ENCODE measurements at regions not wholly inside any gene's neighbourhood (a gene's known extent, or its start where the extent isn't known, plus 50 kb on each side); places are given as distances from the start of the nearest gene placed in this dataset.

DNA sequence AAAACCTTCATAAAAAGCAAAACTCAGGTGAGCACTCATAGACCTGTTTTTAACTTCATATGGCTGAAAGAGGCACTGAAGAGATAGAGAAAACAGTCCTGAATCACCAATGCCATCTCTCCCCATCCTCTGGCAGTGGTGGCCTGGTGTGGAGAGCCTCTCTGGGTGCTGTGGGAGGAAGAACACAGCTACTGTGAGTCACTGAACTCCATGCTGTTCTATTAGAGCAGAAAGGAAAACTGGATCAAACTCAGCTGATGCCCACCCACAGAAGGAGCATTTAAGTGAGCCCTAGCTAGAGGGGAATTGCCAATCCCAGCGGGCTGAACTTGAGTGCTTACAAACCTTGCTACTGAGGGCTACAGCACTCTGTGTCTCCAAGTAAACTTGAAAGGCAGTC lies 115.3 kb upstream of the SESN3 start:
- no peak overlapping the region for H3K4me3 ChIP-seq (ENCODE audit: control insufficient read depth, low read depth, low read length)
- no peak for TF ChIP-seq CTCF (IDR thresholded peaks at IDR 0.05; ENCODE audit: control insufficient read depth, insufficient read depth, low read depth, low read length, missing control alignments)
- no peak for DNase-seq (ENCODE audit: low read depth)

- TF ChIP-seq CTCF (IDR thresholded peaks at IDR 0.05; ENCODE audit: control insufficient read depth, insufficient read depth, low read depth, low read length, missing control alignments) = no peak
- no peak for DNase-seq (ENCODE audit: low read depth)
- no peak overlapping the region for H3K4me3 ChIP-seq (ENCODE audit: control insufficient read depth, low read depth, low read length)
Measured at GRCh38 chr11:95345651-95346050, 114.6 kb upstream of the SESN3 start.

DNA sequence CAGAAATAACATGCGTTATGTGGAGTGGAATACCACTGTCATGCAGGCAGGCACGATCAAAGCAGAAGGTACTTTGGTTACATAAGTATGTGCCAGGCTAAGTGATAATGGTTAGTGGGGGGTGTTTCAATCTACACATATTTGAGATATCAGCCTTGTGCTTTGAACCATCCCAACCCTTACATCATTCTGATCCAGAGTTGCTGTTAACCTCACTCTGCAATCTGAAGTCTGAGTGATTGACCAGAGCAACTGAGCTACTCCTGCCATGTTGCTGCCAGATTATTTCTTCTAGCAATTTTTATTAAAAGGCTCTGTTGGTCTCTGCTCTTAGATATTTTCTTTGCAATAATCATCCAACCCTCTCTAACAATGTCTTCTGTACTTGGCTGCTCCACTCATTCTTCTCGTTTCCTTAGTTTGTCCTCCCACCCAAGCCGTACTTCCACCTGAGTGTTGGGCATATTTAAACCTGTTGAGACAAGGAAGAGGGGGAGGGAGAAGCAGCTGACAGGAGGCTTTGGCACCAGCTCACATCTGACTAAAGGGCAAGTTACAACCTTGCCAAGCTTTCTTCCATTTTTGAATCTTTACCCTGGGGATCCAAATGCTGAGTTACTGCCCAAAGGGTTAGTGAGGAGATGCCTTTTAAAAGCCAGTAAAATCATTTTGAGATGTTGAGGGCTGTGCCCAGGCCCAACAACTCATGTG lies 114.1 kb upstream of the SESN3 start:
- no peak for DNase-seq (ENCODE audit: low read depth)
- no peak for TF ChIP-seq CTCF (IDR thresholded peaks at IDR 0.05; ENCODE audit: control insufficient read depth, insufficient read depth, low read depth, low read length, missing control alignments)

DNA sequence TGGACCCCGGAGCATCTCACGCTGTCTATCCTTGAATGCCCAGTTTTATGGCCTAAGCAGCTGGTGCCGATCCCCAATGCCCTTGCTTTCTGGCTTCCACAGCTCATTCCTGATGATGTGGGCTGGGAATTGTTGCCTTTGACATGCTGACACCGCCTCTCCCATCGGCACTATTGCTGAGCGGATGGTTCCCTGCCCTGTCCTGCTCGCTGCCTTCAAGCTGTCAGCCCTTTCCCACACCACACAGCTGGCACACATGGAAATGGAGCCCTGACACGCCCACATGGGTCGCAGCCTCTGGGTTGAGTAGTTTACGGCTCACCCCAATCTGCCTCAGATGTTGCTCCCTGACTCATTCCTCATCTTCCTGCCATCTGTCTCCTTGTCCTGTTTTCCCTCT lies 110.2 kb upstream of the SESN3 start:
- H3K4me3 ChIP-seq (ENCODE audit: control insufficient read depth, low read depth, low read length) = no peak overlapping the region
- no peak for DNase-seq (ENCODE audit: low read depth)
- TF ChIP-seq CTCF (IDR thresholded peaks at IDR 0.05; ENCODE audit: control insufficient read depth, insufficient read depth, low read depth, low read length, missing control alignments) = no peak

More for the DNA sequence above, 114.1 kb upstream of the SESN3 start:
- H3K4me3 ChIP-seq (ENCODE audit: control insufficient read depth, low read depth, low read length) = no peak overlapping the region

DNA sequence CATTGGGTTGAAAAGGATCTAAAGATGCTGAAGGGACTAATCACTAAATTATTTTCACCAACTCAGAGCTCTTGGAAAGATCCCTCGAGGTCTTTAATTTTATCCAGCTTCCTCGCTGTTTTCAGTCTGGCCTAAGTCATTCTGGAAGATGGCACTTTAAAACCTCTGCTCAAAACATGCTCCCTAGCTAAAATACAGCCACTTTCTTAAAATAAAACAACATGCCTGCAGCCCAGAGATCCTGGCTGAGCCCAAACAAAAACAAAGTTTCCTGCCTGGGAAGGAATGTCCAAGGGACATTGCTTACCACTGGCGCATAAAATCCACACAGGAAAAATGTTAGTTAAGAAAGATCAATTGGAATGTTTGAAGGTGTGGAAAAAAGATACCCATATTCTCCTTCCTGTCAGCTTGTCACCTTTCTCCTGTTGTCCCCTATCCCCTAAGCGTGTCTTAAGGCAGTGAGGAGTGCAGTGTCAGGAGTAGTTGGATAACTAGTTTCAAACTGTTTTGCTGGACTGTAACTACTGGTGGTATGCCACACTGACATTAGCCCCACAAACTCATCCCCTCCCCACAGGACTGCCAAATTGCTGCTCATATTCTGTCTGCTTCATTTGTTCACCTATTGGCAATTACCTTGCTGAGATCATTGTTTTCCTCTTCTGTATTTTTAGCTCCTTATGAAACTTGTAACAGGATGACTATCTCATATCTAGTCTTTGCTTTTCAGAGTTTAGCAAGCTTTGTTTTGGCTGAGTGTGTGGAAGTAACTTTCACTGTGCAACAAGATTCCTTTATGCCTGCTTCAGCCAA lies 108.3 kb upstream of the SESN3 start:
- DNase-seq (ENCODE audit: low read depth) = no peak
- TF ChIP-seq CTCF (IDR thresholded peaks at IDR 0.05; ENCODE audit: control insufficient read depth, insufficient read depth, low read depth, low read length, missing control alignments) = no peak
- H3K4me3 ChIP-seq (ENCODE audit: control insufficient read depth, low read depth, low read length) = no peak overlapping the region

GRCh38 chr11:95338430-95338991 lies 107.5 kb upstream of the SESN3 start:
- no peak overlapping the region for H3K4me3 ChIP-seq (ENCODE audit: control insufficient read depth, low read depth, low read length)
- no peak for TF ChIP-seq CTCF (IDR thresholded peaks at IDR 0.05; ENCODE audit: control insufficient read depth, insufficient read depth, low read depth, low read length, missing control alignments)
- DNase-seq (ENCODE audit: low read depth) = no peak
